Nephron (organoid): ENCODE measurements at regions not wholly inside any gene's neighbourhood (a gene's known extent, or its start where the extent isn't known, plus 50 kb on each side); places are given as distances from the start of the nearest gene placed in this dataset.

Source experiments
- H3K27ac Mint-ChIP-seq, 3 experiments: 2 replicates each; pipeline ENCODE4 v1.8.0; 2020; ENCODE audit warnings: mixed read lengths in 3 of 3, mild to moderate bottlenecking in 2 of 3, moderate library complexity in 1 of 3
- H3K27me3 Mint-ChIP-seq: 2 replicates; pipeline ENCODE4 v1.8.0; 2021; ENCODE audit warnings: low read depth, mild to moderate bottlenecking, moderate library complexity, mixed read lengths
- H3K36me3 Mint-ChIP-seq: 2 replicates; pipeline ENCODE4 v1.8.0; 2020; ENCODE audit warnings: low read depth, mixed read lengths
- H3K4me1 Mint-ChIP-seq: 2 replicates; pipeline ENCODE4 v1.8.0; 2020; ENCODE audit warnings: mixed read lengths
- H3K4me3 Mint-ChIP-seq, 3 experiments: 2 replicates each; pipeline ENCODE4 v1.8.0; 2020; ENCODE audit warnings: mild to moderate bottlenecking in 3 of 3, mixed read lengths in 3 of 3, moderate library complexity in 2 of 3
- H3K9me3 Mint-ChIP-seq: 2 replicates; pipeline ENCODE4 v1.8.0; 2020; ENCODE audit warnings: mixed read lengths
- CTCF ChIP-seq, 3 experiments: fragments of 200-600 bp; sonication (generic); IDR thresholded peaks; one replicate each; pipeline ENCODE4 v1.5.0; 2021; ENCODE audit warnings: antibody characterized with exemption in 3 of 3; ENCODE audit not compliant: unreplicated experiment in 3 of 3

- no peaks in the 10 kb centered on the region for H3K36me3 Mint-ChIP-seq
- H3K4me1 Mint-ChIP-seq = peaks cover 10% of the 10 kb centered on the region
- no peak overlapping the region for H3K4me3 Mint-ChIP-seq
- no peak for TF ChIP-seq CTCF (IDR thresholded peaks at IDR 0.05; ENCODE audit: unreplicated experiment in 3 of 3)
- no peak overlapping the region for H3K27ac Mint-ChIP-seq
- H3K27me3 Mint-ChIP-seq = peaks cover 4% of the 10 kb centered on the region
- no peaks in the 10 kb centered on the region for H3K9me3 Mint-ChIP-seq
Measured at GRCh38 chr22:26744892-26745808, 87.8 kb downstream of the MIAT start.

- Mint-ChIP-seq H3K9me3 (no peaks in the 10 kb centered on the region), H3K4me3 (no peak overlapping the region), H3K36me3 (no peaks in the 10 kb centered on the region), H3K4me1 (peaks cover 15% of the 10 kb centered on the region), H3K27ac (peak overlapping the region; percentile 24 to 51 (median 50)), H3K27me3 (peaks cover 4% of the 10 kb centered on the region)
- no peak for TF ChIP-seq CTCF (IDR thresholded peaks at IDR 0.05; ENCODE audit: unreplicated experiment in 3 of 3)
Measured at GRCh38 chr22:26746311-26746710, 88.9 kb downstream of the MIAT start.

GRCh38 chr22:26748845-26749244 is 91.5 kb downstream of the MIAT start:
- Mint-ChIP-seq H3K36me3 (no peaks in the 10 kb centered on the region), H3K27ac (peak overlapping the region in 2 of 3 experiments; percentile 19 to 28), H3K4me3 (no peak overlapping the region), H3K4me1 (peaks cover 15% of the 10 kb centered on the region), H3K9me3 (no peaks in the 10 kb centered on the region), H3K27me3 (peaks cover 4% of the 10 kb centered on the region)
- no peak for TF ChIP-seq CTCF (IDR thresholded peaks at IDR 0.05; ENCODE audit: unreplicated experiment in 3 of 3)

- Mint-ChIP-seq H3K4me3 (peak overlapping the region in 1 of 3 experiments; percentile 13), H3K36me3 (no peaks in the 10 kb centered on the region), H3K4me1 (peaks cover 15% of the 10 kb centered on the region), H3K9me3 (no peaks in the 10 kb centered on the region), H3K27ac (peak overlapping the region; percentile 48 to 89 (median 81)), H3K27me3 (peaks cover 7% of the 10 kb centered on the region)
- no peak for TF ChIP-seq CTCF (IDR thresholded peaks at IDR 0.05; ENCODE audit: unreplicated experiment in 3 of 3)
Measured at GRCh38 chr22:26751217-26751616, 93.8 kb downstream of the MIAT start.

- peak overlapping the region in 1 of 3 experiments; percentile 55 for H3K27ac Mint-ChIP-seq
- no peak for TF ChIP-seq CTCF (IDR thresholded peaks at IDR 0.05; ENCODE audit: unreplicated experiment in 3 of 3)
- H3K9me3 Mint-ChIP-seq = peaks cover 6% of the 10 kb centered on the region
- no peak overlapping the region for H3K4me3 Mint-ChIP-seq
- H3K27me3 Mint-ChIP-seq = peaks cover 7% of the 10 kb centered on the region
- peaks cover 7% of the 10 kb centered on the region for H3K36me3 Mint-ChIP-seq
- H3K4me1 Mint-ChIP-seq = peaks cover 6% of the 10 kb centered on the region
Measured at GRCh38 chr22:26753125-26753862, 95.9 kb downstream of the MIAT start.
